Right ventricle myocardium inferior (tissue), 1 donor: ENCODE measurements at regions not wholly inside any gene's neighbourhood (a gene's known extent, or its start where the extent isn't known, plus 50 kb on each side); places are given as distances from the start of the nearest gene placed in this dataset.
A peak's percentile ranks its signal among the peaks of the same experiment; 100 is the strongest.

ENCODE experiments used
- ATAC-seq: fragments of 200-7000 bp; cut with Tn5 transposase; one replicate; pipeline ENCODE4 v1.9.1; 2020; ENCODE audit warnings: mild to moderate bottlenecking, moderate library complexity
- DNase-seq: peaks from one replicate; pipeline ENCODE4 v3.0.0; 2021; ENCODE audit errors: missing footprints
- intact Hi-C: fragments of 100-400 bp; cut with DNase I; formaldehyde crosslinking; loops from one replicate; pipeline ENCODE4 v1.11.0; 2022
- donor health status: DM: no; HTN: yes; CAD: no; lungs with severe emphysema.

DNA sequence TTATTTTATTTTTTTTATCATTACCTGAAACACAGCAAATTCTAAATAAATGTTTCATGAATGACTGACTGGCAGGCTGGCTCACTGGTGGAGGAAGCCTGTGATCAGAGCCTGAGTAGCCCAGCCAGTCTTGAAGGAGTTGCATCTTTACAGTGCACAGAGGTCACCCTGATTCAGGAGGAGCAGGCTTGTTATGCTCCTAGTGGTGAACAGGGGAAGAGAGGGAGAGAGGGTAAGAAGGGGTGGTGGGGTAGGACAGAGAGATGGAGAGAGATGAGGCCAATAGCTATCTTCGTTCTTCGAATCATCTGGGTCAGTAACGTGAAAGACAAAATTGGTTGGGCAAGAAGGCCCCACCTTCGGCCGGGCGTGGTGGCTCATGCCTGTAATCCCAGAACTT, 202.6 kb upstream of the MCTP2 start:
- ATAC-seq (no peak), DNase-seq (no peak)
- intact Hi-C loops: no loop called here

DNA sequence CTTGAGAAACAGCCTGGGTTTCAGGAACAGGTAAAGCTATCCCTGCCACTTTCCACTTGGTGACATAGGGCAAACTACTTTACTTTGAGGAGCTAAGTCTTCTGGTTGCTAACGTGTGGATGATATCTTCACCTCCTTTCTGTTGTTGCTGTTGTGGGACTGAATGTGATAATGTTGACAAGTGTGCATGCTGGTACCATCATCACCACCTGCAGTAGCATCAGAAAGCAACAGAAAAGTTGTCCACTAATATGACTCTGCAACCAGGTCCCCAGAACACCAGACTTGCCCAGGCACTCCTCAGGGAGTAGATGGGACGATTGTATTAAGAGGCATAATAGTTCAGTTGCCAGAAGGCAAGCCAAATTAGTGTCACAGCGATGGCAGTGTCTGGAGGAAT, 203.2 kb upstream of the MCTP2 start:
- ATAC-seq (no peak), DNase-seq (no peak)
- intact Hi-C loops: no loop called here

DNA sequence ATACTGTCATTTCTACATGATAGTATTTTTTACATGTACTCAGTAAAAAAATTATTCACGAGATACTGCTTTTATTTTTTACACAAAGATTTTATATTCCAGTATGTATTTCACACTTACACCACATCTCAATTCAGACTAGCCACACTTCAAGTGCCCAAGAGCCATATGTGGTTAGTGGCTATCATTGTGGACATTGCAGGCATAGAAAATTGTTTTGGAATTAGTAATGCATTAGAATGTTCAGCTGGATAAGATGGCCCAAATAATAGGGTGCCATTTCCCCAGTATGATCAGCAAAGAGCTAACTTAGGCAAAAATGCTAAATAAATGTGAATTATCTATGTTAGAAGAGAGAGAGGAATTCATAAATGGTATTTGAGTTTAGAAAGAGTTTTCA, 203.8 kb upstream of the MCTP2 start:
- DNase-seq: no peak
- intact Hi-C loops: no loop called here
- ATAC-seq: no peak

DNA sequence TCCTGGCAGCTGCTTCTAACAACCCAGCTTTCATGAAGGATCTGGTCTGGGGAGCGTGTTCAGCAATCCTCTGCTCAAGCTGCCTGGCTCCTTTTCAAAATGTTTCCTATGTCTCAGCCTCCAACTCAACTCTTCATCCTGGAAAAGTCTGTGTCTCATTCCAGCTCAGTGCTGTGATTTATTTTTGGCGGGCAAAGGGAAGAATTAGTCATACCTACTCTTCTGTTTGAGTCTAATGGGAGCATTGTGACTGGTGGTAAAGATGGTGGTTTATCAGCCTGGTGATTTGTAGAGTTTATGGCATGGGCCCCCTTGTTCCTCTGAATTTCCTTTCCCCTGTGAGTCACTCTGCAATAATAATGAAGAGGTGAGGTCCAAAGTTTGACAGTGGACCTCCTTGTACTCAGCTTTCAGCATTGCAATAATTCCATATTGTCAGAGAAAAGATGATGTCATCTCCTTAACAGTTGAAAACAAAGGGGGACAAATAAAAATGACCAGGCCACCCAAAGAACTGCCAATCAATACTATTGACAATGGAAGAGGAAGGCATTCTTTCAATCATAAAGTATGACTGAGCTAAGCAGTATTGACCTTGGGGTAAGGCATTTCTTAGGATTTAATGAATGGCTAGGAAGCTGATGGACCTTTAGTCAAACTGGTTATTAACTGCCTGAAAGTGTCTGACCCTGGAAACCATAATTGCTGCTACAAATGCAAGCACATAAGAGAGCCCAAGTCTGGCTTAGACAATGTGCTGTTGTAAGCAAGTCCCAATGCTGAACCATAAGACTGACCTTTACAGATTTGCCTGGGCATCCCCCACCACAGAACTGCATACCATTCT, 204.7 kb upstream of the MCTP2 start:
- intact Hi-C loops: no loop called here
- peak; percentile 62 for ATAC-seq
- no peak for DNase-seq

DNA sequence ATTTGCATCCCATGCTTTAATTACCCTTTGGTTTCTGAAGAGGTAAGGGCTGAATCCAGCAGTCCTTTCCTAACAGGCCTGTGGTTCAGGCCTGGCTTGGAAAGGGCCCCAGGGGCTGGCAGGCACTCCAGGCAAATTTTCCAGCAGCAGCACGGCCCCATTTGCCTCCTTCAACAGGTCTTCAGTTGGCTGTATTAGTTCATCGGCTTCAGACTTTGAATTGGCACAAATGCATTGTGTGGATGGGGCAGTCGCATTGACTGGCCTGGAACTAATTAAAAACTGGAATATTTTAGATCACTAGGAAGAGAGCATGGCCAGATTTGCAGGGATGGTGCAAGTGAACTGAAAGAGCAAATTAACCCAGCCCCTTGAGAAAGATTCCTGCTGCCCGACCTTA, 207.8 kb upstream of the MCTP2 start:
- ATAC-seq (peak; percentile 56), DNase-seq (no peak)
- intact Hi-C loops: no loop called here

DNA sequence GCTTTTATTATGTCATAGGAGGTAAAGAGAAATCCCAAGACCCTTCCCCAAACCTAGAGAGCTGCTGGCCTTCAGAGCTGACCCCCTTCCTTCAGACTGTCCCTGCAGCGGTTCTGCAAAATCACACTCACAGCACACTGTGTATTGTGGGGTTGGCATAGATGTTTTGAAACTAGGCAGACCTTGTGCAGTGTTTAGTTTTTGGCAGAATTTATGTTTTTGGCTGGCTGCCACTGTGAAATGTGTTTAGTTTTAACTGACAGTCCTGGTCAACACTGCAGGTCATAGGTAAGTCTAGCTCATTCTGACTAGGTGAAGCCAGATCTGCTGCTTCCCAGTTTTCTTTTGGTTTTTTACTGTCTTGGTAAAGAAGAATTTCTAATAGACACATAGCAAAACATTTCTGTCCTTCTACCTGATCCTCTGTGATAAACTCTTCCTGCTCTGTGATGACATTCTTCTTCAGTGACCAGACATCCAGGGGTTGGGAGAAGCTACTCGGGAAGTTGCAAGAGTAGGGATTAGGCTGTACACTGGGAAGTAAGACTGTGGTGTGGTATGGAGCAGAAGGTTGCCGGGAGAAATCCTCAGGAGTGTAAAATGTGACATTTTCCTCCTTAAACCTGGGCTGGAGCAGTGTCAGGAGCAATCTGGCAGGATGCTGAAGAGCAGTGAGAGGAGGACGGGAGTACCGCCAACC, 209.6 kb upstream of the MCTP2 start:
- ATAC-seq (no peak), DNase-seq (no peak)
- intact Hi-C loops: no loop called here

DNA sequence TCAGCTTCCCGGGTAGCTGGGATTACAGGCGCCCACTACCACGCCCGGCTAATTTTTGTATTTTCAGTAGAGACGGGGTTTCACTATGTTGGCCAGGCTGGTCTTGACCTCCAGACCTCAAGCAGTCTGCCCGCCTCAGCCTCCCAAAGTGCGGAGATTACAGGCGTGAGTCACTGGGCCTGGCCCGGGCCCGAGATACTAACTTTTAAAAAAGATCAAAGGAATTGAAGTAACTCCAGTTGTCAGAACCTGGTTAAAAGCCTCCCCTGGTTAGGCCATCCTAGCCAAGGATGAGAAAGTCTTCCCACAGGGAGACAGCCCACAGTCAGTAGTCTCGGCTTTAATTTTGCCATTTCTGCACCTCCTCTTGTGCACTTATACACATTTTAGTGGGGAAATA, 212.3 kb upstream of the MCTP2 start:
- DNase-seq (no peak), ATAC-seq (no peak)
- intact Hi-C loops: no loop called here

DNA sequence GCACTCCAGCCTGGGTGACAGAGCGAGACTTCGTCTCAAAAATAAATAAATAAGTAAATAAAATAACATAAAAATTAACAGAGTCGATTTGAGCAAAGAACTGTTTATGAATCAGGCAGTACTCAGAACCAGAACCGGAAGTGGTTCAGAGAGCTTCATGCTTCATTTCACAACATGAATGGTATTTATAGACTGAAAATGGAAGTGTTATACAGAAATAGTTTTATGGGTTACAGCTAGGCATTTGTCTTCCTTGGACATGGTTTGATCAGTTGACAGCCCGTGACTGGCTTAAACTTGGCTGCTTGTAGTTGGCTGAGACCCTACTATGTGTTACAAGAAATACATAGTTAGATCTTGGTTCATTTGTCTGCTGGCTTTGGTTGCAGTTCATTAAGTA, 216.0 kb upstream of the MCTP2 start:
- intact Hi-C loops: no loop called here

DNA sequence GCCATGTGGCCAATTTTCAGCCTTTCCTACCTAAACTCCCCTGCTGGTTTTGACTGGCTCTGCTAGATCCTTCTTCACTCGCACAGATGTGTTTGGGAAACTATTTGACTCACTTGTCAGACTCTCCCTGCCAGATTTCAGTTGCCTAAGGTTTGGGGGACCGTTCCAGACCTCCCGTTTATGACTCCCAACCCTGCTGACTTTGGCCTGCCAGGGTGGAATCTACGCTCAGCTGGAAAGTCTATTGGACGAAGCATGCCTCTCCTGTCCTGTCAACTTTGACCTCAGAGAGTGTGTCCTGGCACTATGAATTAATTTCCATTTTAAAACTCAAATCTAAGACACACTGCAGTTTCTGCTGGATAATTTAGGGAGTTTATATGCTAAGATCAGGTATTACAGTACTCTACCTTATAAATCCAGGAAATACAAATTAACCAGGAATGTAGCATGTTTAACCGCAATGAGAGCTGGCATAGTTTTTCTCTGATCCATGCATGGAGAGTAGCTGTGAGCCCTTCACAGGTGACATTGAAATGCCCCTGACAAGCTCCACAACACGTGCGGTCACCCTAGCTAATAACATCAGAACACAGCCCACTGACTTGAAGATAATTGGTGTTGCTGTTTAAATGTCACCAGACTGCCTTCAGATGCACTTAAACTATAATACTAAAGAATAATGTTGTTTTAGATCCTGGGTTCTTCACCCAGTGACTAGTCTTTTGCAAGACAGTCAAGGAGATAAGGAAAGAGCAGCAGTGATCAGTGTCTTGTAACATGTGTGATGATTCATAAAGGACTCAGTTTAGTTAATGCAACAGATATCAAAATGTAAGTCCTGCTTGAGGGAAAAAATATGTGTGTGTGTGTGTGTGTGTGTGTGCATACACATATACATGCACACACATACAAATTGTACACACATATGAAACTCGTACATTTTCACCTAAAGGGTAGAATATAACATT, 223.0 kb upstream of the MCTP2 start:
- ATAC-seq: no peak
- no peak for DNase-seq
- intact Hi-C loops: no loop called here

More for the DNA sequence above, 216.0 kb upstream of the MCTP2 start:
- DNase-seq: no peak
- no peak for ATAC-seq

DNA sequence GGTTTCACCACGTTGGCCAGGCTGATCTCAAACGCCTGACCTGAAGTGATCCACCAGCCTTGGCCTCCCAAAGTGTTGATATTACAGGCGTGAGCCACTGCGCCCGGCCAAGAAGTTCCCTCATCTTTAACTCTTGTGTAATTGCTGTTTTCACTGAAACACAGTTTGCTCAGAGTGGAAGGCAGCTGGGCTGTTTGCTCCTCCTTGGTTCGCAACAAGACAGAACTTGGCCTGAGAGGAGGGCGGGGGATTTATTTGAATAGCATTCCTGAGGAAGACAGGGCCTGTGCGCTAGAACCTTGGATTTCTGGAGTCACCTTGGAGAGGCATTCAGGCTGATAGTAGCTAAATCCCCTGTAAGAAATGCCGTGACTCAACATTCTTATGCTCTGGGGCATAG, 226.7 kb upstream of the MCTP2 start:
- peak; percentile 91 for ATAC-seq
- intact Hi-C loops: no loop called here
- DNase-seq: no peak

DNA sequence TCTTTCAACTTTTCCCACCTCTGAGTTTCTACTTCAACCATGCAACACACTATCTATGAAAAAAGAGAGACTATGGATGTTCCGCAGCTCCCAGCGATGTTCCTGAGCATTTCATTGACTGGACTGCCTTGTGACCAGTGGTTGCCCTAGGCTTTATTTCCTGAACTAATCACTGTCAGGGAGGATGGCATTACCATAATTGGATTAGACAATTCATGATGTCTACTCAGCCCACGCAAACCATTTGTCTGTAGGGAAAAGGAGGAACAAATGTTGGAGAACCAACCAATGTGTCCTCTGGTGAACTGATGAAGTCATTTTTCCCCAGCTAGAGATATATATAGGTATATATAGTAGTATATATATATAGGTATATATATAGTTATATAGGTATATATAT, 229.3 kb upstream of the MCTP2 start:
- ATAC-seq (no peak), DNase-seq (no peak)
- intact Hi-C loops: no loop called here

DNA sequence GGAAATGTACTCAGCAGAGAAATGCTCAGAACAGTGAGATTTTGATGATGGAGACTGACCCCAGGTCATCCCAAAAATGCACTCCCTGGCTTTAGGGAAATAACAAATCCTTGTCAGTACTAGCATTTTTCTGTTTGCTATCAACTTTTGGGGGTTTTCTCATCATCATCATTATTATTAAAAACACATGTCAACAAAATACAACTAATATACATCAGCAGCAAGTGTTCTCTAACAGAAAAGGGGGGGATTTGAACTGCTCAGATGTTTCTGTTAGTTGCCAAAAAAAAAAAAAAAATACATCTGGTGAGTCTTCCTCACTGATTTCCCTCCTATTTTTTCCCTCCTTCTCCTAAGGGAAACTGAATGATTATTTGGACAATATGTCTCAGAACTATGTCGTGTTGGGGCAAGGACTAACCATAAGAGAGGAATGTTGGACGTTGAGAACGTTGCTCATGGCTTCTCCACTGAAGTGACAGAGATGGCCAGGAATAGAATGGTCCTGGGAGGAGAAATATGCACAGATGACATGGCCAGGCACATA, 230.0 kb upstream of the MCTP2 start:
- ATAC-seq (peak; percentile 27), DNase-seq (no peak)
- intact Hi-C loops: no loop called here

DNA sequence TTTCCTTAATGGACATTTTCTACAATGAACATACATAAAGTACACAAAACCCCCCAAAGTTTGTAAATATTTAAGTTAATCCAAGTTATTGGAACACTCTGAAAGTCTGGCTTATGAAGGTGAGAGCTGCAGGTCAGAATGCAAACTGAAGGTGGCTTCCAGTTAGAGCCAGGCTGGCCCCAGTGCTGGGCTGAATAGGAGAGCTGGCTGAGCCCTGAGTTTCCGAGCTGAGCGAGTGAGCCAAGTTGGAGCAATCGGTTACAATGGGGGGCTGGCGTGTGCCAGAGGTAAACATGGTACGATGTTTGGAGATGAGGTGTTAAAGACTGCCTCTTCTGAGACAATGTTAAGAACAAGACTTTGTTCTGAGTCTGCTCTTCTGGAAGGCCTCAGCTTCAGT, 230.8 kb upstream of the MCTP2 start:
- peak; percentile 43 for ATAC-seq
- intact Hi-C loops: no loop called here
- no peak for DNase-seq

DNA sequence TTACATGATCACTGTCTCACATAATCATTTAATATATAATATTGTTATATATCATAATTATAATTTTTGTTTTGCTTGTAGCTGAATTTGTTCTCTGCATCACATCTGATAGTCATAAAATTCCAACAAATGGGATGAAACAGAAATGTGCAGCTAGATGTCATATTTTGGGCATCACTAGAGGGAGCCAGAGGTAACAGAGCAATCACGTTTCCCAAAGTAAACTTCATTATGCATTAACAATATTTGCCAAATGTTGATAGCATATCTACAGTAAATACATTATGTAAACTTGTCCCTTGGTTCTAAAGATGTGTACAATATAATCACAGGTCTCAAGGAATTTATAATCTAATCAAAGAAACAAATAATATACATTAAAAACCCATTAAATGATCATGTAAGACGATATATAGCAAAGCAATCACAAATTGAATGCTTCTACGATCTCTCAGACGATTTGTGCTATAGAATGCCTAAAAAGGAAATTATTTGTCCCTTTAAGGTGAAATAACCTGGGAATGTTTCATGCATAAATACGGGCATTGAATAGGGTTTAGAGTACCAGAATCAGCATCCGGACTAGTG, 234.2 kb upstream of the MCTP2 start:
- ATAC-seq (no peak), DNase-seq (no peak)
- intact Hi-C loops: loop anchor here (5.0 kb wide), 1 partner anchor 125 kb away; no protein-coding TSS in a partner anchor

DNA sequence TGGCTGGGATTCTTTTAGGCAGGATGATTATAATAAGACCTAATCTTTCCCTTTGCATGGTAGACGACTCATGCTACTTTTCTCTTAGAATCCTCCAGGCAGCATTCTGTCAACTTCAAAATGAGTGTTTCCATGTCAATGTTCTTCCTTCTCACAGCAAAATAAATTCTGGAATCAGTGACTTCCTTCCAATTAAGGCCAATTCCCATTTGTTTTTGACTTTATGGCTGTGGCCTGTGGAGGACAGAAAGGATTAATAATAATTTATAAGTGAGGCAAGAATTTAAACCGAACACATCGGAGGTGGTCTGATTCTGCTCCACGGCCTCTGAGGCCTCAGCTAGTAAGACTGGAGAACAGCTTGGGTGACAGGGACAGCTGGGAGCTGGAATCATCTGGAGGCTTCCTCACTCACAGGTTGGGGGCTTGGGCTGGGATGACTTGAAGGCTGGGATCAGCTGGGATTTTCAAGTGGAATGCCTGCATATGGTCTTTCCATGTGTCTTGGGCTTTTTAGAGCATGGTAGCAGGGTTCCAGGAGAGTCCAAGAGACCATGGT, 241.8 kb upstream of the MCTP2 start:
- ATAC-seq (no peak), DNase-seq (no peak)

DNA sequence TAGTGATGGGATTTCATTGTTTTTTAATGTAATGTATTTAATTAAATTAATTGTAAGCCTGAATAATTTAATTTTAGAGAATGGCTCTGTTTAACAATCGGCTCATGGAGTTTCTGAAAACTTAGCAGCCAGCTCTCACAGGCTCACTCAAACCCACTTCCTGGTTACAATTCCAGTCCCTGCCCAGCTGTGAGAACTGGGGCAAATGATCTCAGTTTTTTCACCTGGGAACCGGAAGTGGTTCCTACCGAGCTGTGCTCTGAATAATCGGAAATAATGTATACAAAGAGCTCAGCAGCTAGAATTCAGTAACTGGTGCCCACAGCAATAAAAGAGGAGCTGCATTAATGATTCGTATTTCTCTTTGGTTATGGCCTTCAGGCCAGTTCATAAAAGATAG, 244.3 kb upstream of the MCTP2 start:
- DNase-seq: no peak
- intact Hi-C loops: loop anchor here (10.0 kb wide), 1 partner anchor 502 kb away; no protein-coding TSS in a partner anchor
- no peak for ATAC-seq

More for the DNA sequence above, 241.8 kb upstream of the MCTP2 start:
- intact Hi-C loops: loop anchor here (10.0 kb wide), 1 partner anchor 505 kb away; no protein-coding TSS in a partner anchor

DNA sequence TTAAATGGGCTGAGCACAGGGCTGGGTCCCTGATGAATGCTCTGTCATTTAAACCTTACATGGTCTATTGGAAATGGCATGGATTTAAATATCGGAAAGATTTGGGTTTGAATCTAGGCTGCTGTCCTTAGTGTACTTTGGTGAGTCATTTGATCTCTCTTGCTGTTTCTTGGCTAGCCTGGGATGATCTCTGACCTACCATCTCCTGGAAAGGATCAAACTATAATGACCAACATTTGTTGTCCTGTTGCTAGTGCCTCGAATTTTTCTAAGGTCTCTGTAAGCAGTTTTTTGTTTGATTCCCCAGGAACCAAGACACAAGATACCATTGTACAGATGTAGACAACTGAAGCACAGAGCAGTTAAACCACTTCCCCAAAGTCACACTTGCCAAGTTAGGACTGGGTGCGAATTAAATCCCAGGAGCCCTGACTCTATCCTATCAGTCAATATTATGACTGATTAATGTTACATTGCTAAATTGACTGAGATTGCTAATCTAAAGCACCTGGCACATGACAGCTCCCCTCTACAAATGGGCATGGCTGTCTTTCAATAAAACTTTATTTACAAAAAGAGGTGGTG, 244.9 kb upstream of the MCTP2 start:
- ATAC-seq (no peak), DNase-seq (no peak)
- intact Hi-C loops: loop anchor here (10.0 kb wide), 1 partner anchor 502 kb away; no protein-coding TSS in a partner anchor

DNA sequence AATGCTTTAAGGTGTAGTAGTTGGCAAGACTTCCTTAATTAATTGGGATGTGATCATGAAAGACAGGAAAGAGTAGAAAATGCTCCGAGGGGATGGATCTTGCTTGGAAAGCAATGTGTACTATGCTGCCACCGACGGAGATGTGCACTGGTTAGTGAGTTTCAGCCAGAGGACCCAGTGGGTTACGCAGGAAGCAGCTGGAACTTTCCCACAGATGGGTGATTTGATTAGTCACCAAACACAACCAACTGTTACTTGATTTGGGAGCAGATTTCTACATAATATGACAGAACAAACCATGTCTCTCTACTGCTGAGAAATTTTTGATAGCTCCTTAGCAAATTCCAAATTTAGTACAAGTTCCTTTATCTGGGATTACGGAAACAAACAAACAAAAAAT, 245.4 kb upstream of the MCTP2 start:
- no peak for ATAC-seq
- intact Hi-C loops: loop anchor here (10.0 kb wide), 1 partner anchor 501 kb away; no protein-coding TSS in a partner anchor
- no peak for DNase-seq
